ENCODE measurements at regions not wholly inside any gene's neighbourhood (a gene's known extent, or its start where the extent isn't known, plus 50 kb on each side); places are given as distances from the start of the nearest gene placed in this dataset.

- no peak overlapping the region for H3K27ac ChIP-seq (ENCODE audit: low read depth, low read length)
- H3K27me3 ChIP-seq (ENCODE audit: control insufficient read depth, insufficient read depth, low read length) = no peaks in the 10 kb centered on the region
- H3K36me3 ChIP-seq (ENCODE audit: control insufficient read depth, insufficient read depth, low read length) = no peaks in the 10 kb centered on the region
- no peak overlapping the region for H3K4me3 ChIP-seq (ENCODE audit: low read depth, low read length)
- no peaks in the 10 kb centered on the region for H3K9me3 ChIP-seq (ENCODE audit: control insufficient read depth, insufficient read depth, low read depth, low read length)
- no peak overlapping the region for H3K9ac ChIP-seq (ENCODE audit: low read length)
- H3K4me1 ChIP-seq (ENCODE audit: control insufficient read depth, insufficient read depth, low read length) = no peaks in the 10 kb centered on the region
Observed at GRCh38 chr13:58032676-58033460, 401.3 kb downstream of the PCDH17 start.

GRCh38 chr13:58043971-58044370 lies 412.4 kb downstream of the PCDH17 start:
- Histone ChIP-seq H3K27me3 (ENCODE audit: control insufficient read depth, insufficient read depth, low read length) (no peaks in the 10 kb centered on the region), H3K4me3 (ENCODE audit: low read depth, low read length) (no peak overlapping the region), H3K27ac (ENCODE audit: low read depth, low read length) (no peak overlapping the region), H3K36me3 (ENCODE audit: control insufficient read depth, insufficient read depth, low read length) (no peaks in the 10 kb centered on the region), H3K9me3 (ENCODE audit: control insufficient read depth, insufficient read depth, low read depth, low read length) (no peaks in the 10 kb centered on the region), H3K4me1 (ENCODE audit: control insufficient read depth, insufficient read depth, low read length) (no peaks in the 10 kb centered on the region), H3K9ac (ENCODE audit: low read length) (no peak overlapping the region)

GRCh38 chr13:58048670-58049069 lies 417.1 kb downstream of the PCDH17 start:
- Histone ChIP-seq H3K9me3 (ENCODE audit: control insufficient read depth, insufficient read depth, low read depth, low read length) (no peaks in the 10 kb centered on the region), H3K27ac (ENCODE audit: low read depth, low read length) (no peak overlapping the region), H3K27me3 (ENCODE audit: control insufficient read depth, insufficient read depth, low read length) (no peaks in the 10 kb centered on the region), H3K9ac (ENCODE audit: low read length) (no peak overlapping the region), H3K36me3 (ENCODE audit: control insufficient read depth, insufficient read depth, low read length) (no peaks in the 10 kb centered on the region), H3K4me3 (ENCODE audit: low read depth, low read length) (no peak overlapping the region), H3K4me1 (ENCODE audit: control insufficient read depth, insufficient read depth, low read length) (peaks cover 9% of the 10 kb centered on the region)

GRCh38 chr13:58051396-58051795 lies 419.9 kb downstream of the PCDH17 start:
- no peak overlapping the region for H3K27ac ChIP-seq (ENCODE audit: low read depth, low read length)
- no peak overlapping the region for H3K9ac ChIP-seq (ENCODE audit: low read length)
- no peaks in the 10 kb centered on the region for H3K9me3 ChIP-seq (ENCODE audit: control insufficient read depth, insufficient read depth, low read depth, low read length)
- no peaks in the 10 kb centered on the region for H3K36me3 ChIP-seq (ENCODE audit: control insufficient read depth, insufficient read depth, low read length)
- H3K27me3 ChIP-seq (ENCODE audit: control insufficient read depth, insufficient read depth, low read length) = no peaks in the 10 kb centered on the region
- peaks cover 9% of the 10 kb centered on the region for H3K4me1 ChIP-seq (ENCODE audit: control insufficient read depth, insufficient read depth, low read length)
- no peak overlapping the region for H3K4me3 ChIP-seq (ENCODE audit: low read depth, low read length)

GRCh38 chr13:58051807-58052375 lies 420.3 kb downstream of the PCDH17 start:
- H3K9me3 ChIP-seq (ENCODE audit: control insufficient read depth, insufficient read depth, low read depth, low read length) = no peaks in the 10 kb centered on the region
- no peak overlapping the region for H3K9ac ChIP-seq (ENCODE audit: low read length)
- H3K27me3 ChIP-seq (ENCODE audit: control insufficient read depth, insufficient read depth, low read length) = no peaks in the 10 kb centered on the region
- H3K27ac ChIP-seq (ENCODE audit: low read depth, low read length) = no peak overlapping the region
- H3K4me1 ChIP-seq (ENCODE audit: control insufficient read depth, insufficient read depth, low read length) = peaks cover 9% of the 10 kb centered on the region
- H3K4me3 ChIP-seq (ENCODE audit: low read depth, low read length) = no peak overlapping the region
- no peaks in the 10 kb centered on the region for H3K36me3 ChIP-seq (ENCODE audit: control insufficient read depth, insufficient read depth, low read length)

- Histone ChIP-seq H3K9me3 (ENCODE audit: control insufficient read depth, insufficient read depth, low read depth, low read length) (no peaks in the 10 kb centered on the region), H3K27me3 (ENCODE audit: control insufficient read depth, insufficient read depth, low read length) (no peaks in the 10 kb centered on the region), H3K9ac (ENCODE audit: low read length) (no peak overlapping the region), H3K4me1 (ENCODE audit: control insufficient read depth, insufficient read depth, low read length) (peaks cover 3% of the 10 kb centered on the region), H3K27ac (ENCODE audit: low read depth, low read length) (no peak overlapping the region), H3K4me3 (ENCODE audit: low read depth, low read length) (no peak overlapping the region), H3K36me3 (ENCODE audit: control insufficient read depth, insufficient read depth, low read length) (no peaks in the 10 kb centered on the region)
Observed at GRCh38 chr13:58056426-58056825, 424.9 kb downstream of the PCDH17 start.

GRCh38 chr13:58059624-58060023 lies 428.1 kb downstream of the PCDH17 start:
- no peaks in the 10 kb centered on the region for H3K9me3 ChIP-seq (ENCODE audit: control insufficient read depth, insufficient read depth, low read depth, low read length)

GRCh38 chr13:58080806-58081205 lies 449.3 kb downstream of the PCDH17 start:
- H3K4me1 ChIP-seq (ENCODE audit: control insufficient read depth, insufficient read depth, low read length) = no peaks in the 10 kb centered on the region
- no peak overlapping the region for H3K27ac ChIP-seq (ENCODE audit: low read depth, low read length)
- H3K36me3 ChIP-seq (ENCODE audit: control insufficient read depth, insufficient read depth, low read length) = no peaks in the 10 kb centered on the region
- H3K4me3 ChIP-seq (ENCODE audit: low read depth, low read length) = no peak overlapping the region
- no peaks in the 10 kb centered on the region for H3K9me3 ChIP-seq (ENCODE audit: control insufficient read depth, insufficient read depth, low read depth, low read length)
- H3K9ac ChIP-seq (ENCODE audit: low read length) = no peak overlapping the region
- no peaks in the 10 kb centered on the region for H3K27me3 ChIP-seq (ENCODE audit: control insufficient read depth, insufficient read depth, low read length)

More at GRCh38 chr13:58059624-58060023, 428.1 kb downstream of the PCDH17 start:
- Histone ChIP-seq H3K9ac (ENCODE audit: low read length) (no peak overlapping the region), H3K27me3 (ENCODE audit: control insufficient read depth, insufficient read depth, low read length) (no peaks in the 10 kb centered on the region), H3K4me3 (ENCODE audit: low read depth, low read length) (no peak overlapping the region), H3K27ac (ENCODE audit: low read depth, low read length) (no peak overlapping the region), H3K36me3 (ENCODE audit: control insufficient read depth, insufficient read depth, low read length) (no peaks in the 10 kb centered on the region), H3K4me1 (ENCODE audit: control insufficient read depth, insufficient read depth, low read length) (no peaks in the 10 kb centered on the region)

GRCh38 chr13:58081301-58081820 lies 449.8 kb downstream of the PCDH17 start:
- Histone ChIP-seq H3K9ac (ENCODE audit: low read length) (no peak overlapping the region), H3K4me3 (ENCODE audit: low read depth, low read length) (no peak overlapping the region), H3K27ac (ENCODE audit: low read depth, low read length) (no peak overlapping the region), H3K4me1 (ENCODE audit: control insufficient read depth, insufficient read depth, low read length) (no peaks in the 10 kb centered on the region), H3K9me3 (ENCODE audit: control insufficient read depth, insufficient read depth, low read depth, low read length) (no peaks in the 10 kb centered on the region), H3K27me3 (ENCODE audit: control insufficient read depth, insufficient read depth, low read length) (no peaks in the 10 kb centered on the region), H3K36me3 (ENCODE audit: control insufficient read depth, insufficient read depth, low read length) (no peaks in the 10 kb centered on the region)

GRCh38 chr13:58083064-58083463 lies 451.5 kb downstream of the PCDH17 start:
- H3K4me3 ChIP-seq (ENCODE audit: low read depth, low read length) = no peak overlapping the region
- H3K27me3 ChIP-seq (ENCODE audit: control insufficient read depth, insufficient read depth, low read length) = no peaks in the 10 kb centered on the region
- no peaks in the 10 kb centered on the region for H3K9me3 ChIP-seq (ENCODE audit: control insufficient read depth, insufficient read depth, low read depth, low read length)
- H3K9ac ChIP-seq (ENCODE audit: low read length) = no peak overlapping the region
- no peaks in the 10 kb centered on the region for H3K36me3 ChIP-seq (ENCODE audit: control insufficient read depth, insufficient read depth, low read length)
- no peaks in the 10 kb centered on the region for H3K4me1 ChIP-seq (ENCODE audit: control insufficient read depth, insufficient read depth, low read length)
- no peak overlapping the region for H3K27ac ChIP-seq (ENCODE audit: low read depth, low read length)

- Histone ChIP-seq H3K9ac (ENCODE audit: low read length) (no peak overlapping the region), H3K36me3 (ENCODE audit: control insufficient read depth, insufficient read depth, low read length) (no peaks in the 10 kb centered on the region), H3K4me1 (ENCODE audit: control insufficient read depth, insufficient read depth, low read length) (no peaks in the 10 kb centered on the region), H3K9me3 (ENCODE audit: control insufficient read depth, insufficient read depth, low read depth, low read length) (no peaks in the 10 kb centered on the region), H3K27me3 (ENCODE audit: control insufficient read depth, insufficient read depth, low read length) (no peaks in the 10 kb centered on the region), H3K4me3 (ENCODE audit: low read depth, low read length) (no peak overlapping the region), H3K27ac (ENCODE audit: low read depth, low read length) (no peak overlapping the region)
Observed at GRCh38 chr13:58085274-58085673, 453.7 kb downstream of the PCDH17 start.
